Activated CD8-positive, alpha-beta memory T cell treated with anti-CD3 and anti-CD28 coated beads for 36 hours (primary cell): ENCODE measurements at regions not wholly inside any gene's neighbourhood (a gene's known extent, or its start where the extent isn't known, plus 50 kb on each side); places are given as distances from the start of the nearest gene placed in this dataset.
"Not testable (repeated sequence)": the region's sequence is repeated elsewhere in the genome, so short reads cannot be mapped to it uniquely, and the experiment has no call there.

Source experiments
- CTCF ChIA-PET: fragments of 350-600 bp; sonication (Branson Sonifier 250); formaldehyde crosslinking; loops from one replicate; lab custom pipeline; 2021; ENCODE audit warnings: antibody characterized with exemption; lab: Charles Lee
- POLR2A ChIA-PET: fragments of 350-600 bp; sonication (Branson Sonifier 250); formaldehyde crosslinking; loops from one replicate; lab custom pipeline; 2021; ENCODE audit warnings: antibody characterized with exemption; lab: Charles Lee

GRCh38 chr5:91532281-91532680 is 149.2 kb upstream of the ARRDC3 start:
- ChIA-PET POLR2A (no interaction called here), CTCF (no interaction called here)

- CTCF ChIA-PET = no interaction called here
Observed at GRCh38 chr5:91528831-91529230, 145.7 kb upstream of the ARRDC3 start.

GRCh38 chr5:91521785-91522184 is 138.7 kb upstream of the ARRDC3 start:
- POLR2A ChIA-PET = no interaction called here
- CTCF ChIA-PET = no interaction called here

More at GRCh38 chr5:91528831-91529230, 145.7 kb upstream of the ARRDC3 start:
- POLR2A ChIA-PET = no interaction called here

- ChIA-PET CTCF (no interaction called here), POLR2A (no interaction called here)
Observed at GRCh38 chr5:91521334-91521733, 138.2 kb upstream of the ARRDC3 start.

- ChIA-PET POLR2A (no interaction called here), CTCF (interaction anchor here (1.0 kb wide), 1 partner anchor 11 kb away, joined by 3 read pairs; no protein-coding TSS in a partner anchor)
Observed at GRCh38 chr5:91514400-91514799, 131.3 kb upstream of the ARRDC3 start.

- CTCF ChIA-PET = no interaction called here
- POLR2A ChIA-PET = no interaction called here
Observed at GRCh38 chr5:91503321-91503720, 120.2 kb upstream of the ARRDC3 start.

- CTCF ChIA-PET = interaction anchor here (0.7 kb wide), 1 partner anchor 315 kb away, joined by 4 read pairs; no protein-coding TSS in a partner anchor
- POLR2A ChIA-PET = no interaction called here
Observed at GRCh38 chr5:91500758-91501157, 117.6 kb upstream of the ARRDC3 start.

- ChIA-PET POLR2A (no interaction called here), CTCF (interaction anchor here (0.7 kb wide), 2 partner anchors 24 to 316 kb away, joined by 3 to 4 read pairs; no protein-coding TSS in a partner anchor)
Observed at GRCh38 chr5:91499943-91500531, 116.9 kb upstream of the ARRDC3 start.

GRCh38 chr5:91495699-91496098 is 112.6 kb upstream of the ARRDC3 start:
- ChIA-PET CTCF (no interaction called here), POLR2A (no interaction called here)

- ChIA-PET POLR2A (no interaction called here), CTCF (no interaction called here)
Observed at GRCh38 chr5:91494447-91494996, 111.4 kb upstream of the ARRDC3 start.

- POLR2A ChIA-PET = no interaction called here
- CTCF ChIA-PET = no interaction called here
Observed at GRCh38 chr5:91493086-91493485, 110.0 kb upstream of the ARRDC3 start.

GRCh38 chr5:91491229-91491628 is 108.1 kb upstream of the ARRDC3 start:
- ChIA-PET POLR2A (no interaction called here), CTCF (no interaction called here)

GRCh38 chr5:91490316-91490715 is 107.2 kb upstream of the ARRDC3 start:
- POLR2A ChIA-PET = no interaction called here
- CTCF ChIA-PET = no interaction called here

- ChIA-PET POLR2A (no interaction called here), CTCF (no interaction called here)
Observed at GRCh38 chr5:91487420-91487819, 104.3 kb upstream of the ARRDC3 start.

- ChIA-PET CTCF (no interaction called here), POLR2A (no interaction called here)
Observed at GRCh38 chr5:91486638-91487037, 103.5 kb upstream of the ARRDC3 start.

GRCh38 chr5:91484662-91485061 is 101.5 kb upstream of the ARRDC3 start:
- POLR2A ChIA-PET = no interaction called here
- CTCF ChIA-PET = no interaction called here

GRCh38 chr5:91479376-91479775 is 96.3 kb upstream of the ARRDC3 start:
- POLR2A ChIA-PET, CTCF ChIA-PET: not testable (repeated sequence)

GRCh38 chr5:91478096-91478495 is 95.0 kb upstream of the ARRDC3 start:
- POLR2A ChIA-PET = no interaction called here
- CTCF ChIA-PET = no interaction called here

GRCh38 chr5:91477408-91477807 is 94.3 kb upstream of the ARRDC3 start:
- CTCF ChIA-PET = no interaction called here

GRCh38 chr5:91474201-91474600 is 91.1 kb upstream of the ARRDC3 start:
- ChIA-PET POLR2A (no interaction called here), CTCF (no interaction called here)

More at GRCh38 chr5:91477408-91477807, 94.3 kb upstream of the ARRDC3 start:
- POLR2A ChIA-PET = no interaction called here

GRCh38 chr5:91472631-91473030 is 89.5 kb upstream of the ARRDC3 start:
- ChIA-PET POLR2A (no interaction called here), CTCF (no interaction called here)
